Testis (tissue), 2 donors: ENCODE measurements at regions not wholly inside any gene's neighbourhood (a gene's known extent, or its start where the extent isn't known, plus 50 kb on each side); places are given as distances from the start of the nearest gene placed in this dataset.

Experiments used
- DNase-seq: peaks from one replicate; pipeline ENCODE4 v3.0.0-alpha.2; 2019
- H3K27ac ChIP-seq, 2 donors: fragments of 200-600 bp; sonication (generic); one replicate each; pipeline ENCODE4 v1.5.1; 2019
- H3K27me3 ChIP-seq: fragments of 200-600 bp; sonication (generic); one replicate; pipeline ENCODE4 v1.5.1; 2019
- H3K36me3 ChIP-seq: fragments of 200-600 bp; sonication (generic); one replicate; pipeline ENCODE4 v1.5.1; 2017; ENCODE audit warnings: low read depth; ENCODE audit errors: missing control alignments
- H3K4me1 ChIP-seq: fragments of 200-600 bp; sonication (generic); one replicate; pipeline ENCODE4 v1.5.1; 2019
- H3K4me3 ChIP-seq, 2 donors: fragments of 200-600 bp; sonication (generic); one replicate each; pipeline ENCODE4 v1.5.1; 2017 to 2019
- H3K9me3 ChIP-seq: fragments of 200-600 bp; sonication (generic); one replicate; pipeline ENCODE4 v1.5.1; 2017
- POLR2A ChIP-seq: fragments of 450-650 bp; IDR thresholded peaks from one replicate; pipeline ENCODE4 v1.6.1; 2017; ENCODE audit warnings: antibody characterized with exemption, mild to moderate bottlenecking, moderate library complexity
- WGBS, 2 donors: methylation state at CpG; one replicate each; pipeline ENCODE4 v1.1.5; 2018; 5-methylcytosine and 5-hydroxymethylcytosine counted together
- intact Hi-C: fragments of 100-400 bp; cut with DNase I; formaldehyde crosslinking; loops from one replicate; pipeline ENCODE4 v1.15.1; 2023; ENCODE audit warnings: low total_unique reads
- TF ChIP-seq, protein P1 (sequence below), 3 experiments: fragments of 450-650 bp in 2 of 3; fragments of 200-600 bp in 1 of 3; sonication (generic) in 1 of 3; IDR thresholded peaks; one replicate each; pipeline ENCODE4 v1.5.1; 2016 to 2019; ENCODE audit warnings: antibody characterized with exemption in 3 of 3, mild to moderate bottlenecking in 2 of 3, moderate library complexity in 1 of 3

DNA sequence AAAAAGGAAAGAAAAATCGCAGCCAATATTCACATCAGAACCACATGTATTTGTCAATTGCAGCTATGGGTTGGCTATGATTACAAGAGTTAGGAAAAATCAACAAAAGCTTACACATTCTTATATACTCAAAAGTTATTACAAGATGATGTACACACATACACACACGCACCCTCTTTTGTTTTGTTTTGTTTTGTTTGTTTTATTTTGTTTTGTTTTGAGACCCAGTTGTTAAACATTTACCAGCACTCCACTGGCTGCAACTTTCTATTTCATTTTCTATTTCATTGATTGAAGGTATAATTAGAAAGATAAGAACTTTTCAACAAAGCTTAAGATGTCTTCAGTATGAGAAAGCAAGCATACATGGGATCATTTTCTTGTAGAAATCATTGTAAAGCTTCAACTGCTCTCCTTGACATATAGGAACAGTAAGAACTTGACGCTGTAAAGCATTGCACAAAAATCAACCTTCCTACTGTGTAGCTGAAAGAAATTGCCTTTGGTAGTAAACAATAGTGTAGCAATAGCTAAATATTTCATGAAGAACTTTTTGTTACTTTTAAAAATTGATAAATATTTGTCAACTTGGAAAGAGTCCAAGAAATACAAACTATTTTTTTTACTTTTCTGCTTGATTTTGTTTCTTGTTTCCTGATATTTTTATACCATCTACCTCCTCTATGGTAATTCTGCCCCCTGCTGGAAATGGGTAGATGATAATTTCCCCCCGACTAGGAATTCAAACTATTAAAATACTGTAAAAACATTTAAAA lies 205.9 kb downstream of the MBL2 start:
- DNase-seq: no peak

DNA sequence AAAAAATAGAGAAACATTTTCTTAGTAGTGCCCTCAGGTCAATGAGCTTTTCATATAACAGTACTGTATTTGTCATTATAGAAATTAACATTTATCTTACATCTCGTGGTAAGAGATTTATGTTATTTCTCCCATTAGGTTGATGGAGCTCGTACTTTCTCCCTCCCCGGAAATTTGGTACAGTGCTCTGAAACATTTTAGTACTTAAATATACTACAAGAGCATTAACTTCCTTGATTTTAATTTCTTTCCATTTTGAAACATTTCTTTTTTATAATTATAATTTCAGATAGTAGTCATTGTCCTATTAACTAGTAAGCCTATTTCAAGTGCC lies 205.4 kb downstream of the MBL2 start:
- TF ChIP-seq, protein P1, sequence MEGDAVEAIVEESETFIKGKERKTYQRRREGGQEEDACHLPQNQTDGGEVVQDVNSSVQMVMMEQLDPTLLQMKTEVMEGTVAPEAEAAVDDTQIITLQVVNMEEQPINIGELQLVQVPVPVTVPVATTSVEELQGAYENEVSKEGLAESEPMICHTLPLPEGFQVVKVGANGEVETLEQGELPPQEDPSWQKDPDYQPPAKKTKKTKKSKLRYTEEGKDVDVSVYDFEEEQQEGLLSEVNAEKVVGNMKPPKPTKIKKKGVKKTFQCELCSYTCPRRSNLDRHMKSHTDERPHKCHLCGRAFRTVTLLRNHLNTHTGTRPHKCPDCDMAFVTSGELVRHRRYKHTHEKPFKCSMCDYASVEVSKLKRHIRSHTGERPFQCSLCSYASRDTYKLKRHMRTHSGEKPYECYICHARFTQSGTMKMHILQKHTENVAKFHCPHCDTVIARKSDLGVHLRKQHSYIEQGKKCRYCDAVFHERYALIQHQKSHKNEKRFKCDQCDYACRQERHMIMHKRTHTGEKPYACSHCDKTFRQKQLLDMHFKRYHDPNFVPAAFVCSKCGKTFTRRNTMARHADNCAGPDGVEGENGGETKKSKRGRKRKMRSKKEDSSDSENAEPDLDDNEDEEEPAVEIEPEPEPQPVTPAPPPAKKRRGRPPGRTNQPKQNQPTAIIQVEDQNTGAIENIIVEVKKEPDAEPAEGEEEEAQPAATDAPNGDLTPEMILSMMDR (IDR thresholded peaks at IDR 0.05): no peak
- TF ChIP-seq POLR2A: no peak
- H3K27me3 ChIP-seq: no peaks in the 10 kb centered on the region
- H3K36me3 ChIP-seq: no peaks in the 10 kb centered on the region
- WGBS, 2 donors: 63 to 69% methylated on average over 3 of the region's 3 CpGs
- no peaks in the 10 kb centered on the region for H3K9me3 ChIP-seq
- DNase-seq: no peak
- intact Hi-C loops: no loop called here
- H3K4me3 ChIP-seq: no peak overlapping the region
- no peaks in the 10 kb centered on the region for H3K4me1 ChIP-seq
- no peak overlapping the region for H3K27ac ChIP-seq

More for the DNA sequence above, 205.9 kb downstream of the MBL2 start:
- intact Hi-C loops: no loop called here
- no peaks in the 10 kb centered on the region for H3K9me3 ChIP-seq
- H3K36me3 ChIP-seq: no peaks in the 10 kb centered on the region
- H3K4me3 ChIP-seq: no peak overlapping the region
- 41 to 46% methylated on average over 4 of the region's 4 CpGs for WGBS, 2 donors
- H3K4me1 ChIP-seq: no peaks in the 10 kb centered on the region
- H3K27ac ChIP-seq: no peak overlapping the region
- H3K27me3 ChIP-seq: no peaks in the 10 kb centered on the region
- TF ChIP-seq, protein P1 (IDR thresholded peaks at IDR 0.05): peak in 1 of 3 experiments; percentile 47
- no peak for TF ChIP-seq POLR2A

DNA sequence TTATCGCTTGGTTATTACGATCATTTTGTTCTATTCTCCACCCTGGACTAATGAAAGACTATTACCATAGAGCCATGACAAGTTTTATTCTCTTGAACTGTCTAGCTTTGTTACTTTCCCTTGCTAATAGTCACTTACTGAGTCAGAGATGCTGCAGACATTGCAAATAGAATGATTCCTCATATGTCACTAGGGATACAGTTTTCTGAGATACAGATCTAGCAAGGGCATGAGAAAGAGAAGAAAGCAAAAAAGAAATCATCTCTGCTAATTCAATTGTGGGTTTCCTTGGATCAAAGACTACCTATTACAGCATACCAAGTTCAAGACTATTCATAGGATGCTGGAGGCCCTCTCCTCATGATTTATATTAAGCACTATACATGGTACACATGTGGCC lies 204.3 kb downstream of the MBL2 start:
- 75 to 91% methylated on average over 2 of the region's 2 CpGs for WGBS, 2 donors
- TF ChIP-seq POLR2A: no peak
- TF ChIP-seq, protein P1 (IDR thresholded peaks at IDR 0.05): no peak

DNA sequence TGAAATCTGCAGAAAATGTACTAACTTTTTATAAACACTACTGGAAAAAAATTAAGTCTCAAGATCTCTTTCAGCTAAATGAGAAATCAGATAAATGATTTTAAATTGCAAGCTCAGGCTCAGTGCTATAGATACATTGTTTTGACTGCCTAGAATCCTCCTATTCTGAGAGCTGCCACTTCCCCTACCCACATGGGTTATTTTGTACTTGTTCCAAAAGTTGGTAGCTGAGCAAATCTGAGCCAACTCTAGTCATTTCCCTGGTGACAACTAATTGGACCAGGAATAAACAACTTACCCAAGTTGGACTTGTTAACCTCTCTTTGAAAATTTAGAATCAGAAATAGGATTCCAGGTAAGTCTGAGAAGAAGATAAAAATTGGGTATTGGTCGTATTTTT lies 202.1 kb downstream of the MBL2 start:
- Histone ChIP-seq H3K9me3 (no peaks in the 10 kb centered on the region), H3K36me3 (no peaks in the 10 kb centered on the region), H3K27me3 (no peaks in the 10 kb centered on the region), H3K4me3 (no peak overlapping the region), H3K27ac (no peak overlapping the region), H3K4me1 (no peaks in the 10 kb centered on the region)
- intact Hi-C loops: no loop called here
- WGBS, 2 donors: 88 to 96% methylated on average over 1 of the region's 1 CpG
- TF ChIP-seq POLR2A: no peak
- TF ChIP-seq, protein P1 (IDR thresholded peaks at IDR 0.05): no peak
- no peak for DNase-seq

More for the DNA sequence above, 204.3 kb downstream of the MBL2 start:
- Histone ChIP-seq H3K9me3 (no peaks in the 10 kb centered on the region), H3K36me3 (no peaks in the 10 kb centered on the region), H3K27me3 (no peaks in the 10 kb centered on the region), H3K4me3 (no peak overlapping the region), H3K4me1 (no peaks in the 10 kb centered on the region), H3K27ac (no peak overlapping the region)
- intact Hi-C loops: no loop called here
- DNase-seq: no peak

DNA sequence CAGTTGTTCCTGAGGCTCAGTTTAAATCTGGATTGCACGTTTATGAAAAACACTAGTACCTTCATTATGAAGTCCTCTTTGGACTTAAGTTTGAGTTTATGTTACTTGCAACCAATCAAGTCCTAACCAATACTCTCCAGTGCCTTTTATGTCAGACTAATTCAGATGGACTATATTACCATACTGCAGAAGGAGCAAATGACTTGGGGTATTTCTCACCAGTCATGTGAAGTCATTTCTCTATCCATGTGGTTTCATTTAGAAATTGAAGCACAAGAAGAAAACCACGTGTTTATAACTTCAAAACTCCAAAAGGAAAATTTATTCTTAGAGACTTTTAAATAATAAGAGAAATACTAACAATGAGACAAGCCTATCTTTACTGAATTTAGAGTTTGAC lies 201.6 kb downstream of the MBL2 start:
- no peaks in the 10 kb centered on the region for H3K9me3 ChIP-seq
- TF ChIP-seq, protein P1 (IDR thresholded peaks at IDR 0.05): no peak
- no peak for TF ChIP-seq POLR2A
- H3K36me3 ChIP-seq: no peaks in the 10 kb centered on the region
- no peaks in the 10 kb centered on the region for H3K4me1 ChIP-seq
- 70 to 73% methylated on average over 2 of the region's 2 CpGs for whole genome bisulfite sequencing, 2 donors
- no peaks in the 10 kb centered on the region for H3K27me3 ChIP-seq
- DNase-seq: no peak
- no peak overlapping the region for H3K27ac ChIP-seq
- intact Hi-C loops: no loop called here
- no peak overlapping the region for H3K4me3 ChIP-seq
